Karpas-422 (cell line): ENCODE measurements at regions not wholly inside any gene's neighbourhood (a gene's known extent, or its start where the extent isn't known, plus 50 kb on each side); places are given as distances from the start of the nearest gene placed in this dataset.

ENCODE experiments used
- DNase-seq: peaks from one replicate; pipeline ENCODE4 v3.0.0-alpha.2; 2015
- H2AFZ ChIP-seq: fragments of 200-600 bp; sonication (generic); 2 replicates; pipeline ENCODE4 v1.6.1; 2014; ENCODE audit warnings: antibody characterized with exemption, low read length, mixed read lengths
- H3K27ac ChIP-seq: fragments of 200-600 bp; sonication (generic); 2 replicates; pipeline ENCODE4 v1.5.1; 2014; ENCODE audit warnings: mild to moderate bottlenecking, low read length, moderate library complexity
- H3K27me3 ChIP-seq: fragments of 200-600 bp; sonication (generic); 2 replicates; pipeline ENCODE4 v1.6.1; 2014; ENCODE audit warnings: low read length, mixed read lengths
- H3K36me3 ChIP-seq: fragments of 200-600 bp; sonication (generic); 2 replicates; pipeline ENCODE4 v1.6.1; 2014; ENCODE audit warnings: low read length, mixed read lengths; ENCODE audit not compliant: insufficient read depth
- H3K4me1 ChIP-seq: fragments of 200-600 bp; sonication (generic); 2 replicates; pipeline ENCODE4 v1.6.1; 2014; ENCODE audit warnings: mild to moderate bottlenecking, low read length, mixed read lengths
- H3K4me2 ChIP-seq: fragments of 200-600 bp; sonication (generic); 2 replicates; pipeline ENCODE4 v1.6.1; 2014; ENCODE audit warnings: low read length, low read depth, mild to moderate bottlenecking; ENCODE audit not compliant: poor library complexity, severe bottlenecking
- H3K4me3 ChIP-seq: fragments of 200-600 bp; sonication (generic); 2 replicates; pipeline ENCODE4 v1.5.1; 2014; ENCODE audit warnings: mild to moderate bottlenecking, antibody characterized with exemption, low read length, mixed read lengths
- H3K79me2 ChIP-seq: fragments of 200-600 bp; sonication (generic); 2 replicates; pipeline ENCODE4 v1.6.1; 2014; ENCODE audit warnings: mild to moderate bottlenecking, low read length, mixed read lengths
- H3K9ac ChIP-seq: fragments of 200-600 bp; sonication (generic); 2 replicates; pipeline ENCODE4 v1.6.0; 2014; ENCODE audit warnings: low read length
- H3K9me2 ChIP-seq: fragments of 200-600 bp; sonication (generic), shearing (Covaris generic); replicated peaks from 2 replicates; pipeline ENCODE4 v1.6.0; 2014; ENCODE audit warnings: mild to moderate bottlenecking, low read length, moderate library complexity; ENCODE audit not compliant: insufficient read depth
- H3K9me3 ChIP-seq: fragments of 300-700, 200-600 bp; sonication (generic); 2 replicates; pipeline ENCODE4 v1.6.1; 2014; ENCODE audit warnings: low read length, mixed read lengths
- H4K20me1 ChIP-seq: fragments of 200-600 bp; sonication (generic); 2 replicates; pipeline ENCODE4 v1.6.1; 2014; ENCODE audit warnings: mild to moderate bottlenecking, antibody characterized with exemption, low read length, low read depth; ENCODE audit not compliant: insufficient read depth

DNA sequence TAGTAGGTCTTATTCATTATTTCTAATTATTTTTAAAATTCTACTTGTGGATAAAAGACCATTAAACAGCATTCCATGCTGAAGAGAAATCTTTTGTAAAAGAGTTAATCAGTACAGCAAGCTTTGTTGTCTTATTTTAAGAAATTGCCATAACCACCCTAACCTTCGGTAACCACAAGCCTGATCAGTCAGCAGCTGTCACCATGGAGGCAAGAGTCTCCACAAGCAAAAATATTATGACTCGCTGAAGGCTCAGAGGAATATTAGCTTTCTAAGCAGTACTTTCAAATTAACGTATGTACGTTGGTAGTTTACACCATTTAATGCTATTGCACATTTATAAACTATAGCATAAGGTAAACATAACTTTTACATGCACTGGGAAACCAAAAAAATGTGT lies 650.5 kb upstream of the LINC00305 start:
- H3K27me3 ChIP-seq: no peaks in the 10 kb centered on the region
- no peaks in the 10 kb centered on the region for H3K4me1 ChIP-seq
- H3K4me3 ChIP-seq: no peak overlapping the region
- no peak overlapping the region for H2AFZ ChIP-seq
- H3K9me2 ChIP-seq: no peaks in the 10 kb centered on the region
- H3K36me3 ChIP-seq: no peaks in the 10 kb centered on the region
- DNase-seq: no peak
- no peak overlapping the region for H3K27ac ChIP-seq
- H4K20me1 ChIP-seq: no peaks in the 10 kb centered on the region
- H3K79me2 ChIP-seq: no peaks in the 10 kb centered on the region
- no peak overlapping the region for H3K9ac ChIP-seq
- H3K9me3 ChIP-seq: peaks cover 46% of the 10 kb centered on the region
- H3K4me2 ChIP-seq: no peak overlapping the region

DNA sequence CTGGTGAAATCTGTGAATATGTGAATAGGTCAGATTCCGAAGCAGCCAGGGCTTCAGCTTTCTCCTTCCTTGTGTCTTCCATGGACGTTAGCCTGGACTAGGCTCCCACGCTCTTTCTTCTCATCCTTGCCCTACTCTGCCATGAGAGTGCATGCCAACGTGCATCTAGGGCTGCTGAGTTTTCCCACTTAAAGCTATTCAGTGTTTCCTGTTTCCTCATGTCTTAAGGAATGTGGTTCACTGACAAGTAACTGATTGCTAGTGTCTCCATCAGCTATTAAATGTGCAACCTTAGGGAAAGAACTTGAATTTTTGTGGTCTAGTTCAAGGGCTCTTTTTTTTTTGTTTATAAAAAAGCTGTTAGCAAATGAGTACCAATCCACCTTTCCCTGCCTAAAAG lies 642.3 kb upstream of the LINC00305 start:
- H2AFZ ChIP-seq: no peak overlapping the region
- no peak overlapping the region for H3K27ac ChIP-seq
- no peaks in the 10 kb centered on the region for H3K79me2 ChIP-seq
- DNase-seq: no peak
- no peak overlapping the region for H3K4me3 ChIP-seq
- H3K36me3 ChIP-seq: no peaks in the 10 kb centered on the region
- H3K27me3 ChIP-seq: no peaks in the 10 kb centered on the region
- no peaks in the 10 kb centered on the region for H3K4me1 ChIP-seq
- H3K9ac ChIP-seq: no peak overlapping the region
- H3K4me2 ChIP-seq: no peak overlapping the region
- H3K9me3 ChIP-seq: peaks cover 29% of the 10 kb centered on the region
- no peaks in the 10 kb centered on the region for H3K9me2 ChIP-seq
- no peaks in the 10 kb centered on the region for H4K20me1 ChIP-seq

DNA sequence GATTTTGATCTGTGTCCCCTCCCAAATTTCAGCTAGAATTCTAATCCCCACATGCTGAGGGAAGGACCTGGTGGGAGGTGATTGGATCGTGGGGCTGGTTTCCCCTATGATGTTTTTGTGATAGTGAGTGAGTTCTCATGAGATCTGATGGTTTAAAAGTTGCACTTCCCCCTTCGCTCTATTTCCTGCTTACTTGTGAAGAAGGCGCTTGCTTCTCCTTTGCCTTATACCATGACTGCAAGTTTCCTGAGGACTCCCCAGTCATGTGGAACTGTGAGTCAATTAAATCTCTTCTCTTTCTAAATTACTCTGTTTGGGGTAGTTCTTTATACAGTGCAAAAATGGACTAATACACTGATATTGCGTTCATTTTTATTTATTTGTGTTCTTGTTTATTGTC lies 636.8 kb upstream of the LINC00305 start:
- no peaks in the 10 kb centered on the region for H4K20me1 ChIP-seq
- H3K4me2 ChIP-seq: no peak overlapping the region
- no peak for DNase-seq
- no peak overlapping the region for H3K4me3 ChIP-seq
- no peak overlapping the region for H3K9ac ChIP-seq
- H3K79me2 ChIP-seq: no peaks in the 10 kb centered on the region
- H3K36me3 ChIP-seq: no peaks in the 10 kb centered on the region
- no peaks in the 10 kb centered on the region for H3K9me2 ChIP-seq
- H3K4me1 ChIP-seq: no peaks in the 10 kb centered on the region
- peaks cover 48% of the 10 kb centered on the region for H3K9me3 ChIP-seq
- no peak overlapping the region for H2AFZ ChIP-seq
- H3K27ac ChIP-seq: no peak overlapping the region
- no peaks in the 10 kb centered on the region for H3K27me3 ChIP-seq

DNA sequence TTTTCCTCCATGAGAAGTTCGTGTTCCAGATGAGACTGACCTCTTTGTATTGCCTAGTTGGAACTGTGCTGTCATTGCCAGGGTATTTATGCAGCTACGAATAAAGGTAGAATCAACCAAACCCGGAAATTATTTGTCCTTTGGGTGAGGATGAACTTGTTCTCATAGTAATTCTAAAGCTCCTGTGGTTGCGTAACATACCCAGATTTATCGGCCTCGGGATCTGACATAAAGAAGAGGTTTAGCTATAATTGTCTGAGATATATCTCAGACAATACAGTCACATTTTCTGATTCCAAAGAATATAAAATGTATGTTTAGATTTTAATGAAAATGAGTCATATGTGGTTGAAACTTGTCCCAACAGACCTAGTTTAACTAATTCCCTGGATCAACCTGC lies 628.7 kb upstream of the LINC00305 start:
- Histone ChIP-seq H3K4me2 (peak overlapping the region; percentile 5), H3K4me3 (0 out of 2 replicates have a peak overlapping the region, but pooled peaks have one; percentile 3), H2AFZ (no peak overlapping the region)

DNA sequence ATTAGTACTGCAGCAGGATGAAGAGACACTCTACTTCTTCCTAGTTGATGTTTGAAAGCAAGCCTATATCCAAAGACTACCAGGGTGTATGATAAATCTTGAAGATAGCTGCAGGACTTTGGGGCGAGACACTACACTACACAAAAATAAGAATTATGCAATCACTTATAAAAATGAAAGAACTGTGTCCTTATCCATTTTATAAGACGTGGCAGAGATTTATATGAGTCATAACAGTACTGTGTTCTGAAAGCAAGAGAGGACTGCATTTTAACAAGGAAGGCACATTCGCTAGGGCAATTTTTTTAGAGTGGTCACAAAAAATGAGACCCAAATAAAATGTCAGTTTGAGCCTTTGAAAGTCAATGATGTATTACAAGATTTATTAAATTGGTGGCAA lies 617.0 kb upstream of the LINC00305 start:
- Histone ChIP-seq H3K36me3 (no peaks in the 10 kb centered on the region), H3K27ac (no peak overlapping the region), H3K9me2 (no peaks in the 10 kb centered on the region), H3K9ac (no peak overlapping the region), H2AFZ (no peak overlapping the region), H3K4me3 (no peak overlapping the region), H4K20me1 (no peaks in the 10 kb centered on the region), H3K27me3 (no peaks in the 10 kb centered on the region), H3K79me2 (no peaks in the 10 kb centered on the region), H3K4me2 (no peak overlapping the region), H3K9me3 (peaks cover 32% of the 10 kb centered on the region), H3K4me1 (no peaks in the 10 kb centered on the region)
- DNase-seq: no peak

More for the DNA sequence above, 628.7 kb upstream of the LINC00305 start:
- H3K27ac ChIP-seq: no peak overlapping the region
- no peaks in the 10 kb centered on the region for H3K4me1 ChIP-seq
- no peaks in the 10 kb centered on the region for H4K20me1 ChIP-seq
- no peaks in the 10 kb centered on the region for H3K79me2 ChIP-seq
- peaks cover 31% of the 10 kb centered on the region for H3K9me3 ChIP-seq
- H3K36me3 ChIP-seq: no peaks in the 10 kb centered on the region
- no peak for DNase-seq
- H3K27me3 ChIP-seq: no peaks in the 10 kb centered on the region
- no peak overlapping the region for H3K9ac ChIP-seq
- no peaks in the 10 kb centered on the region for H3K9me2 ChIP-seq

DNA sequence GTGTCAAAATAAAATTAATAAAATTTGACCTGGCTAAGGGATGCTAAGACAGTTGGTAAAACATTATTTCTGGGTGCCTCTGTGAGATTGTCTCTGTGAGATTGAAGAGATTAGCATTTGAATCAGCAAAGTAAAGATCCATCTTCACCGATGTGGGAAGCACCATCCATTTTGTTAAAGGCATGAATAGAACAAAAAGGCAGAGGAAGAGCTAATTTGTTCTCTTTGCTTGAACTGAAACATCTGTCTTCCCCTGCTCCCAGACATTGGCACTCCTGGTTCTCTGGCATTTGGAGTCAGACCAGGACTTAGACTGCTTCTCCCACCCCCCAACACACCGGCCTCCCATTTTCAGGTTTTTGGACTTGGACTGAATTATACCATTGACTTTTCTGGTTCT lies 603.8 kb upstream of the LINC00305 start:
- H4K20me1 ChIP-seq: no peaks in the 10 kb centered on the region
- no peaks in the 10 kb centered on the region for H3K79me2 ChIP-seq
- no peak overlapping the region for H3K9ac ChIP-seq
- no peak overlapping the region for H3K4me2 ChIP-seq
- H3K4me1 ChIP-seq: no peaks in the 10 kb centered on the region
- H3K4me3 ChIP-seq: no peak overlapping the region
- H3K36me3 ChIP-seq: no peaks in the 10 kb centered on the region
- no peak for DNase-seq
- peaks cover 57% of the 10 kb centered on the region for H3K9me3 ChIP-seq
- H3K27me3 ChIP-seq: no peaks in the 10 kb centered on the region
- no peak overlapping the region for H3K27ac ChIP-seq
- H3K9me2 ChIP-seq: no peaks in the 10 kb centered on the region; the same call in 1 of the 2 replicates
- H2AFZ ChIP-seq: no peak overlapping the region

DNA sequence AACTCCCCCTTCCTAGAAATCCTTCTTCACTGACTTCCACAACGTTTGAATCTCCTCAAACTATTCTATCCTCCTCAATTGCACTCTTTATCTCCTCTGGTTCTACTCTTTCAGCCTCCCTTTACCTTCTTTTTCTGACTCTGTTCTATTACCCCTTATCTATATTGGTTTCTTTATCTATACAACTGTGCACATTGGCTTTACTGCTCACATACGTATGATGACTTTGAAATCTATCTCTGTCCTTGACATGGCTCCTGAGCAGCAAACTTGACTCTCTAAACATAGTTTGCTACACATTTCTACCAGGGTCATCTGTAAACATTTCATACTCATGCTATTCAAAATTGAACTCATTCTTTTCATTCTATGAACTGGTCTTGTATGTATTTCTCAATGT lies 601.0 kb upstream of the LINC00305 start:
- no peaks in the 10 kb centered on the region for H3K79me2 ChIP-seq
- no peak for DNase-seq
- H3K36me3 ChIP-seq: no peaks in the 10 kb centered on the region
- no peaks in the 10 kb centered on the region for H4K20me1 ChIP-seq
- H3K4me1 ChIP-seq: no peaks in the 10 kb centered on the region
- no peaks in the 10 kb centered on the region for H3K27me3 ChIP-seq
- peaks cover 53% of the 10 kb centered on the region for H3K9me3 ChIP-seq
- H3K27ac ChIP-seq: no peak overlapping the region
- H3K4me3 ChIP-seq: no peak overlapping the region
- no peak overlapping the region for H3K4me2 ChIP-seq
- H3K9ac ChIP-seq: no peak overlapping the region
- H2AFZ ChIP-seq: no peak overlapping the region
- no peaks in the 10 kb centered on the region; the same call in 1 of the 2 replicates for H3K9me2 ChIP-seq

DNA sequence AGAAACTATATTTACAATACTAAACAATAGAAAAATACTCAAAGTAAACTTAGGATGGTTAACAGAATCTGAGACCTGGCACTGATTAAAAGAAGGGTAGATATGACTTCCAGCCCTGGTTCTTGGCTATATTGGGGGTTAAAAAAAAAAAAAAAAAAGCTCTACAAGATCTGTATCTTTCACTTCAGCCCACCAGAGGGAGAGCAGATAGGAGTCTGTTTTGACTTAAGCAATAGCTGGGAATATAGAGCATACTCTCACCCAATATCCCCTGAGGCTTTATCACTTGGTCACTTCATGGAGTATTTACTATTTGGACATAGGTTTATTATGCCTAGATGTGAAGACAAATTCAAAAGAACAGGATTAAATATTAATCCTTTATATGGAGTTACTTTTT lies 598.9 kb upstream of the LINC00305 start:
- Histone ChIP-seq H3K27me3 (no peaks in the 10 kb centered on the region), H3K9me3 (peaks cover 52% of the 10 kb centered on the region), H3K4me1 (no peaks in the 10 kb centered on the region), H3K36me3 (no peaks in the 10 kb centered on the region), H3K4me2 (no peak overlapping the region), H4K20me1 (no peaks in the 10 kb centered on the region), H3K4me3 (no peak overlapping the region), H3K9ac (no peak overlapping the region), H3K9me2 (no peaks in the 10 kb centered on the region; the same call in 1 of the 2 replicates), H3K27ac (no peak overlapping the region), H3K79me2 (no peaks in the 10 kb centered on the region), H2AFZ (no peak overlapping the region)
- DNase-seq: no peak

DNA sequence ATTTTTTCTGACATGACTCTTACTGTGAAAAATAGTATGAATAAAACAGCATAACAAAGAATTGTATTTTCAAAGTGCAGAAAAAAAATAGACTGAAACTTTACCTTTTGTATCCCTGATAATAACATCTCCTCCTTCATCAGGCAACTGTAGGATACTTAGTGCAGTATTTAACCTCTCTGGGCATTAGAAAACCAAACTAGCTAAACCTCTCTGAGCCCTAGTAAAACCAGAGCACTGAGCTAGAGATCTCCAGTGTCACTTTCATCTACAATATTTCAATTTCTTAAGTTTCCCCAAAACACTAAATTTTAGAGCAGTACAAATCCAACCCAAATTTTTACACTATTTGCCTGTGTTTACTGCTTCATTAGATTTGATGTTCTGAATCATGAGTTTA lies 594.0 kb upstream of the LINC00305 start:
- H3K9me2 ChIP-seq: peaks cover 6% of the 10 kb centered on the region; the same call in 1 of the 2 replicates
- no peak for DNase-seq
- H3K4me1 ChIP-seq: no peaks in the 10 kb centered on the region
- no peak overlapping the region for H3K4me3 ChIP-seq
- no peak overlapping the region for H3K9ac ChIP-seq
- H3K4me2 ChIP-seq: no peak overlapping the region
- H3K9me3 ChIP-seq: peaks cover 32% of the 10 kb centered on the region; the same call in 1 of the 2 replicates
- H3K27ac ChIP-seq: no peak overlapping the region
- H4K20me1 ChIP-seq: no peaks in the 10 kb centered on the region
- H3K27me3 ChIP-seq: no peaks in the 10 kb centered on the region
- no peaks in the 10 kb centered on the region for H3K36me3 ChIP-seq
- H3K79me2 ChIP-seq: no peaks in the 10 kb centered on the region
- H2AFZ ChIP-seq: 0 out of 2 replicates have a peak overlapping the region, but pooled peaks have one; percentile 24
